Fibroblast of lung (primary cell): ENCODE measurements at regions not wholly inside any gene's neighbourhood (a gene's known extent, or its start where the extent isn't known, plus 50 kb on each side); places are given as distances from the start of the nearest gene placed in this dataset.

ENCODE experiments used
- DNase-seq, 2 donors: peaks; one replicate each; pipeline versions ENCODE4 v3.0.0 to v3.0.0-alpha.2; 2010; ENCODE audit warnings: low read depth in 2 of 2
- H2AFZ ChIP-seq: 2 replicates; pipeline ENCODE4 v1.5.1; 2012; ENCODE audit warnings: low read length, control low read depth, inconsistent platforms
- H3K27ac ChIP-seq: 2 replicates; pipeline ENCODE4 v1.5.1; 2011; ENCODE audit warnings: low read length, control low read depth; ENCODE audit not compliant: insufficient read depth
- H3K27me3 ChIP-seq: 2 replicates; pipeline ENCODE4 v1.5.1; 2011; ENCODE audit warnings: mild to moderate bottlenecking, low read length; ENCODE audit not compliant: control insufficient read depth, insufficient read depth
- H3K36me3 ChIP-seq: 2 replicates; pipeline ENCODE4 v1.5.1; 2011; ENCODE audit warnings: low read length; ENCODE audit not compliant: control insufficient read depth, insufficient read depth
- H3K4me1 ChIP-seq: 2 replicates; pipeline ENCODE4 v1.5.1; 2011; ENCODE audit warnings: low read length; ENCODE audit not compliant: control insufficient read depth, insufficient read depth; ENCODE audit errors: extremely low read depth
- H3K4me2 ChIP-seq: 2 replicates; pipeline ENCODE4 v1.5.1; 2011; ENCODE audit warnings: low read length, control low read depth; ENCODE audit not compliant: insufficient read depth; ENCODE audit errors: extremely low read depth
- H3K4me3 ChIP-seq, 4 experiments: fragments of 200-600 bp in 1 of 4; sonication (generic) in 1 of 4; replicated peaks in 1 of 4; 2 replicates each; pipeline ENCODE4 v1.5.1; 2011 to 2016; ENCODE audit warnings: low read length in 4 of 4, low read depth in 3 of 4, mild to moderate bottlenecking in 3 of 4, control low read depth in 2 of 4, inconsistent platforms in 1 of 4, mixed read lengths in 1 of 4; ENCODE audit not compliant: insufficient read depth in 1 of 4; ENCODE audit errors: control extremely low read depth in 1 of 4
- H3K79me2 ChIP-seq: 2 replicates; pipeline ENCODE4 v1.5.1; 2012; ENCODE audit warnings: mild to moderate bottlenecking, low read length, inconsistent platforms; ENCODE audit not compliant: control insufficient read depth, insufficient read depth
- H3K9ac ChIP-seq: 2 replicates; pipeline ENCODE4 v1.5.1; 2011; ENCODE audit warnings: mild to moderate bottlenecking, low read length, control low read depth; ENCODE audit not compliant: insufficient read depth
- H3K9me3 ChIP-seq: 2 replicates; pipeline ENCODE4 v1.5.1; 2012; ENCODE audit warnings: low read depth, low read length; ENCODE audit not compliant: control insufficient read depth, insufficient read depth
- H4K20me1 ChIP-seq: 2 replicates; pipeline ENCODE4 v1.5.1; 2011; ENCODE audit warnings: low read length; ENCODE audit not compliant: control insufficient read depth, insufficient read depth; ENCODE audit errors: extremely low read depth
- EZH2 ChIP-seq: IDR thresholded peaks from 2 replicates; pipeline ENCODE4 v1.5.1; 2012; ENCODE audit warnings: low read length, control low read depth, mild to moderate bottlenecking; ENCODE audit errors: missing control alignments
- TF ChIP-seq, protein P1 (sequence below), 2 donors: IDR thresholded peaks in 1 of 2; conservative IDR thresholded peaks in 1 of 2; 1 replicate in 1 of 2; 2 replicates in 1 of 2; pipeline ENCODE4 v1.5.1; 2011 to 2012; ENCODE audit warnings: low read length in 2 of 2, control low read depth in 1 of 2, inconsistent platforms in 1 of 2, low read depth in 1 of 2, mild to moderate bottlenecking in 1 of 2

- TF ChIP-seq EZH2: no peak
- TF ChIP-seq, protein P1, sequence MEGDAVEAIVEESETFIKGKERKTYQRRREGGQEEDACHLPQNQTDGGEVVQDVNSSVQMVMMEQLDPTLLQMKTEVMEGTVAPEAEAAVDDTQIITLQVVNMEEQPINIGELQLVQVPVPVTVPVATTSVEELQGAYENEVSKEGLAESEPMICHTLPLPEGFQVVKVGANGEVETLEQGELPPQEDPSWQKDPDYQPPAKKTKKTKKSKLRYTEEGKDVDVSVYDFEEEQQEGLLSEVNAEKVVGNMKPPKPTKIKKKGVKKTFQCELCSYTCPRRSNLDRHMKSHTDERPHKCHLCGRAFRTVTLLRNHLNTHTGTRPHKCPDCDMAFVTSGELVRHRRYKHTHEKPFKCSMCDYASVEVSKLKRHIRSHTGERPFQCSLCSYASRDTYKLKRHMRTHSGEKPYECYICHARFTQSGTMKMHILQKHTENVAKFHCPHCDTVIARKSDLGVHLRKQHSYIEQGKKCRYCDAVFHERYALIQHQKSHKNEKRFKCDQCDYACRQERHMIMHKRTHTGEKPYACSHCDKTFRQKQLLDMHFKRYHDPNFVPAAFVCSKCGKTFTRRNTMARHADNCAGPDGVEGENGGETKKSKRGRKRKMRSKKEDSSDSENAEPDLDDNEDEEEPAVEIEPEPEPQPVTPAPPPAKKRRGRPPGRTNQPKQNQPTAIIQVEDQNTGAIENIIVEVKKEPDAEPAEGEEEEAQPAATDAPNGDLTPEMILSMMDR (conservative IDR thresholded peaks at IDR 0.05 in 1 of 2, IDR thresholded peaks at IDR 0.05 in 1 of 2; ENCODE audit: low read depth in 1 of 2, low read length in 2 of 2): no peak
- no peak overlapping the region for H3K4me3 ChIP-seq
These were observed 751.8 kb downstream of the TSN start for GRCh38 chr2:122507261-122507660.

DNA sequence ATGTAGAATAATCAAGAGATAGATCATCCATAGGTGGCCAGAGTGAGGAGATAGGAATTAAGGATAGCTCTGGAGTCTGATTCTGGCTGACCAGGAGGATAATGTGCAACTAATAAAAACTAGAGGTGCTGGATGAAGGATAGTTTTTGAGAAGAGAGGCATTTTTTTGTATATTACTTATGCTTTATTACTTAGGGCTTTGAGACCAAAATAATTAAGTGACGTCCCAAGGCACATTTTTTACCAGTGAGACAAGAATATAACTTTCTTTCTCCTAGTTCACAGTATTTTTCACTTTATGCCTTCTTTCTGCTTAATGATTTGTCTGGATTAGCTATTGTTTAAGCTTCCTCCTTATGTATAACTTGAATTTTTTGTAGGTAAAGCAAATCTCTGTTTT is 756.6 kb downstream of the TSN start:
- H3K36me3 ChIP-seq: no peaks in the 10 kb centered on the region
- no peaks in the 10 kb centered on the region for H3K79me2 ChIP-seq
- H3K4me3 ChIP-seq: no peak overlapping the region
- no peaks in the 10 kb centered on the region for H3K27me3 ChIP-seq
- no peak overlapping the region for H3K27ac ChIP-seq
- no peak overlapping the region for H3K9ac ChIP-seq
- no peak for DNase-seq
- no peak overlapping the region for H2AFZ ChIP-seq
- H3K4me2 ChIP-seq: no peak overlapping the region
- no peaks in the 10 kb centered on the region for H3K4me1 ChIP-seq
- H4K20me1 ChIP-seq: no peaks in the 10 kb centered on the region
- no peaks in the 10 kb centered on the region for H3K9me3 ChIP-seq
- TF ChIP-seq, protein P1 (conservative IDR thresholded peaks at IDR 0.05 in 1 of 2, IDR thresholded peaks at IDR 0.05 in 1 of 2; ENCODE audit: low read depth in 1 of 2, low read length in 2 of 2): no peak
- no peak for TF ChIP-seq EZH2

More at GRCh38 chr2:122507261-122507660, 751.8 kb downstream of the TSN start:
- no peaks in the 10 kb centered on the region for H3K4me1 ChIP-seq
- H3K79me2 ChIP-seq: no peaks in the 10 kb centered on the region
- H4K20me1 ChIP-seq: no peaks in the 10 kb centered on the region
- H3K27ac ChIP-seq: no peak overlapping the region
- no peak for DNase-seq
- H2AFZ ChIP-seq: no peak overlapping the region
- H3K4me2 ChIP-seq: no peak overlapping the region
- no peaks in the 10 kb centered on the region for H3K36me3 ChIP-seq
- H3K27me3 ChIP-seq: no peaks in the 10 kb centered on the region
- H3K9me3 ChIP-seq: no peaks in the 10 kb centered on the region
- no peak overlapping the region for H3K9ac ChIP-seq

GRCh38 chr2:122514451-122514996 is 759.1 kb downstream of the TSN start:
- Histone ChIP-seq H3K79me2 (no peaks in the 10 kb centered on the region), H3K4me3 (no peak overlapping the region), H4K20me1 (no peaks in the 10 kb centered on the region), H3K9me3 (no peaks in the 10 kb centered on the region), H3K4me1 (no peaks in the 10 kb centered on the region), H3K36me3 (no peaks in the 10 kb centered on the region), H3K27me3 (no peaks in the 10 kb centered on the region), H2AFZ (no peak overlapping the region), H3K9ac (no peak overlapping the region), H3K27ac (no peak overlapping the region), H3K4me2 (no peak overlapping the region)
- TF ChIP-seq, protein P1 (conservative IDR thresholded peaks at IDR 0.05 in 1 of 2, IDR thresholded peaks at IDR 0.05 in 1 of 2; ENCODE audit: low read depth in 1 of 2, low read length in 2 of 2): no peak
- no peak for TF ChIP-seq EZH2
- peak in 1 of 2 donors; percentile 26 for DNase-seq
